HUES6 (cell line): ENCODE measurements at regions not wholly inside any gene's neighbourhood (a gene's known extent, or its start where the extent isn't known, plus 50 kb on each side); places are given as distances from the start of the nearest gene placed in this dataset.

Experiments
- H3K27ac ChIP-seq: 2 replicates; pipeline ENCODE4 v1.7.0; 2013; ENCODE audit warnings: low read depth, mild to moderate bottlenecking, low read length, inconsistent platforms
- H3K27me3 ChIP-seq: 2 replicates; pipeline ENCODE4 v1.6.1; 2013; ENCODE audit warnings: low read length; ENCODE audit not compliant: control insufficient read depth, insufficient read depth
- H3K36me3 ChIP-seq: 2 replicates; pipeline ENCODE4 v1.6.1; 2013; ENCODE audit warnings: low read length; ENCODE audit not compliant: control insufficient read depth, insufficient read depth
- H3K4me1 ChIP-seq: 2 replicates; pipeline ENCODE4 v1.6.1; 2013; ENCODE audit warnings: low read length; ENCODE audit not compliant: control insufficient read depth, insufficient read depth
- H3K4me3 ChIP-seq: 2 replicates; pipeline ENCODE4 v1.5.1; 2013; ENCODE audit warnings: low read depth, low read length
- H3K9ac ChIP-seq: one replicate; pipeline ENCODE4 v1.6.1; 2013; ENCODE audit warnings: mild to moderate bottlenecking, low read length
- H3K9me3 ChIP-seq: 2 replicates; pipeline ENCODE4 v1.6.1; 2013; ENCODE audit warnings: low read depth, low read length; ENCODE audit not compliant: control insufficient read depth, insufficient read depth

DNA sequence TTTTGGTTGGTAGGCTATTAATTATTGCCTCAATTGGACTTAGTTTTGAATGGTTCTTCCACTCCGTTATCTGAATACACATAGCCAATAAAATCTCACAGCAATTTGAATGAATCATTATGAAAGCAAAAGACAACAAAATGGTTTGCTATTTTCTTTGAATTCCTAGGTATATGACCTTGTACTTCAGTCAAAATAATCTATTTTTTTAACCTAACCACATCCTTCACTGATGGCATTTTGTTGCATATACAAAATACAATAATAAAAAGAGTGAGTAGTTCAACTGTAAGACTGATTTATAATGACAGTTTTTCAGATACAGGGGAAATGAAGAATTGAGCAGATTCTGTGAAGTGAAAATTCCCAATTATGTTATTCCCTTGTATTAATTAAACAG lies 433.1 kb downstream of the HTR7 start:
- Histone ChIP-seq H3K36me3 (no peaks in the 10 kb centered on the region), H3K9ac (no peak overlapping the region), H3K4me3 (no peak overlapping the region)

DNA sequence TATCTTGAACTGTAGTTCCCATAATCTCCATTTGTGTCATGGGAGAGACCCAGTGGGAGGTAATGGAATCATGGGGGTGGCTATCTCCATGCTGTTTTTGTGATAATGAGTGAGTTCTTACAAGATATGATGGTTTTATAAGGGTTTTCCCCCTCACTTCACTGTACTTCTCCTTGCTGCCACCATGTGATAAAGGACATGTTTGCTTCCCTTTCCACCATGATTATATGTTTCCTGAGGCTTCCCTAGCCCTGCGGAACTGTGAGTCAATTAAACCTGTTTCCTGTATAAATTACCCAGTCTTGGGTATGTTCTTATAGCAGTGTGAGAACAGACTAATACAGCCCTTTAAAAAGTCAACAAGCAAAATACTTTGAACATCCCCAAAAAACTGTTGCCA lies 427.7 kb downstream of the HTR7 start:
- no peak overlapping the region for H3K4me3 ChIP-seq

More for the DNA sequence above, 433.1 kb downstream of the HTR7 start:
- no peaks in the 10 kb centered on the region for H3K4me1 ChIP-seq
- H3K27ac ChIP-seq = no peak overlapping the region
- no peaks in the 10 kb centered on the region for H3K27me3 ChIP-seq
- no peaks in the 10 kb centered on the region for H3K9me3 ChIP-seq

DNA sequence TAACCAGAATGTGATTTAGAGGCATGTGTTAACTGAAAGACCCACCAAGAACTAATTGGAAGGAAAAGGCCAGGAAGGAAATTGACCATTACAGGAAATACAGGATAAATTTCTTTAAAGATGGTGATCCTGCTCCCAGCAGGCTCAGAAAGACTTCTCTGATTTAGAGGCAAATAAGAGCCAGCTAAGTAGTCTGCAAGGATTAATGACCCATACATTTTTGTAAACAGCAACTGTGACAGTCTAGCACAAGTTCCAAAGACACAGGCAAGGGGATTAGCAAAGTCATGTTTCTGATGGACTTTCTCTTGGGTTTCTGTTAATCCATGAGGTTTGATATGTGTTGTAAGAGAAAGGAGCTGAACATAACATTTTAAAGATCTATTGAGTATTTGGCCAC lies 425.0 kb downstream of the HTR7 start:
- Histone ChIP-seq H3K9ac (no peak overlapping the region), H3K9me3 (no peaks in the 10 kb centered on the region), H3K27ac (no peak overlapping the region), H3K27me3 (no peaks in the 10 kb centered on the region), H3K4me1 (no peaks in the 10 kb centered on the region), H3K36me3 (no peaks in the 10 kb centered on the region), H3K4me3 (no peak overlapping the region)

More for the DNA sequence above, 427.7 kb downstream of the HTR7 start:
- H3K36me3 ChIP-seq = no peaks in the 10 kb centered on the region
- no peaks in the 10 kb centered on the region for H3K9me3 ChIP-seq
- no peaks in the 10 kb centered on the region for H3K4me1 ChIP-seq
- H3K27ac ChIP-seq = no peak overlapping the region
- no peaks in the 10 kb centered on the region for H3K27me3 ChIP-seq
- no peak overlapping the region for H3K9ac ChIP-seq

DNA sequence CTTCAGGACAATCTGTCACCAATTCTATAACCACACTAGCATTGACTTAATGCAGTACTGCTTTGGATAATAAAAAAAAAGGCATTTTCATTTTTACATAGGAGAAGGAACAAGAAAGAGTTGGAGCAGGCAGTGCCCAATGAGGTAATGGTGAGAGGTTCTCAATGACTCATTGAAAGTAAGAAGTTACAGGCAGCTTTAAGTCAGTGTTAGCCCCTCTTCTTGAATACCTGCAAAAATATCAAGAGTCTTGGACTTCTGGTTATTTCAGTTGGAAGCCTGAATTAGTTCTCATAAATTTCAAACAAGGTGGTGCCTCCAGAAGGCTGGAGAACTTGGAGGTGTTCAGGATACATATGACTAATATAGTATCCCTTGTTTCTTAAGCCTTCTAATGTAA lies 422.5 kb downstream of the HTR7 start:
- Histone ChIP-seq H3K36me3 (no peaks in the 10 kb centered on the region), H3K27me3 (no peaks in the 10 kb centered on the region), H3K4me3 (no peak overlapping the region), H3K27ac (no peak overlapping the region), H3K4me1 (no peaks in the 10 kb centered on the region), H3K9me3 (no peaks in the 10 kb centered on the region), H3K9ac (no peak overlapping the region)

DNA sequence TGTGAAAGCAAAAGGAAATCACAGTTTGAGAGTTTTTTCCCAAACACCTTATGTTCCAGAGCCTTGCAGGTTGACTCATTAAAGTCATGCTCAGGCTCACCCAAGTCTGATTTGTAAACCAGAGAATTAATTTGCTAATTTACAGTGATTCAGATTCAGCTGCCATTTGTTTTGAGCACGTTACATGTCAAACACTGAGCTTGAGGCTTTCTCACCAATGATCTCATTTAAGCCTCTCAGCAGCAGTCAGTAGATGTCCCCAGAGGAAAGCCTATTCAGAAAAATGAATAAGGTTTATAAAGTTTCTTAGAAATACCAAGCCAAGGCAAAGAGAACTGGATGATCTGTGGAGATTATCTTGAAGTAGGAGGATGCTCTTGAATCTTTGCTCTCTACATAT lies 420.4 kb downstream of the HTR7 start:
- H3K4me1 ChIP-seq = no peaks in the 10 kb centered on the region
- H3K36me3 ChIP-seq = no peaks in the 10 kb centered on the region
- H3K9me3 ChIP-seq = peaks cover 7% of the 10 kb centered on the region; the same call in 1 of the 2 replicates
- H3K27me3 ChIP-seq = no peaks in the 10 kb centered on the region
- H3K4me3 ChIP-seq = no peak overlapping the region
- H3K27ac ChIP-seq = no peak overlapping the region
- H3K9ac ChIP-seq = no peak overlapping the region

DNA sequence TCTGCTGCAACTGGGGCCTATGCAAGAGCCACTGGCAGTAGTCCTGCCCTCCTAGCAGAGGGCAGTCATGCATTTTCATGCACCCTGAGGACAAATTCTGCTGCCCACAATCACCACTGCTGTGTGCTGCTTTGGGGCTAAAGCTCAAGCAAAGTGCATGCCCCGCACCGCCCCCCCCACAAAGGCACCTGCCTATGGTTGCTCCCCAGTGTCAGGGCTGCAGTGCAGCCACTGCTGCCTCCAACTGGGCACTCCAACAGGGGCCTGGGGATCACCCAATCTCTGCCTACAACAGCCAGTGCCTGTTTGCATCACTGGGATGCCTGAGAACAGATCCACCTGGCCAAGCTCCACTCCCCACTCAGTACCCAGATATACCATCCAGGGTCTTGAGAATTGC lies 417.0 kb downstream of the HTR7 start:
- H3K27ac ChIP-seq = no peak overlapping the region
- H3K9ac ChIP-seq = no peak overlapping the region
- peaks cover 12% of the 10 kb centered on the region; the same call in 1 of the 2 replicates for H3K9me3 ChIP-seq
- H3K4me3 ChIP-seq = no peak overlapping the region
- no peaks in the 10 kb centered on the region for H3K4me1 ChIP-seq
- H3K27me3 ChIP-seq = no peaks in the 10 kb centered on the region
- H3K36me3 ChIP-seq = no peaks in the 10 kb centered on the region

DNA sequence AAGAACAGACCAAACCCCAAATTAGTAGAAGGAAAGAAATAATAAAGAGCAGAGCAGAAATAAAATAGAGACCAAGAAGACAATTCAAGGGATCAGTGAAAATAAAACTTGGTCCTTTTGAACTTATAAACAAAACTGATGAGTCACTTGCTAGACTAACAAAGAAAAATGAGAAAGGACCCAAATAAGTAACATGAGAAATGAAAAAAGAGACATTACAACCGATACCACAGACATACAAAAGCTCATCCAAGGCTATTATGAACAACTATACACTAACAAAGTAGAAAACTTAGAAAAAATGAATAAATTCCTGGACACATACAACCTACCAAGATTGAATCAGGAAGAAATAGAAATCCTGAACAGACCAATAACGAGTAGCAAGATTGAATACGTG lies 414.5 kb downstream of the HTR7 start:
- Histone ChIP-seq H3K4me3 (no peak overlapping the region), H3K27ac (no peak overlapping the region), H3K9ac (no peak overlapping the region), H3K9me3 (peaks cover 12% of the 10 kb centered on the region; the same call in 1 of the 2 replicates), H3K27me3 (no peaks in the 10 kb centered on the region), H3K36me3 (no peaks in the 10 kb centered on the region), H3K4me1 (no peaks in the 10 kb centered on the region)

DNA sequence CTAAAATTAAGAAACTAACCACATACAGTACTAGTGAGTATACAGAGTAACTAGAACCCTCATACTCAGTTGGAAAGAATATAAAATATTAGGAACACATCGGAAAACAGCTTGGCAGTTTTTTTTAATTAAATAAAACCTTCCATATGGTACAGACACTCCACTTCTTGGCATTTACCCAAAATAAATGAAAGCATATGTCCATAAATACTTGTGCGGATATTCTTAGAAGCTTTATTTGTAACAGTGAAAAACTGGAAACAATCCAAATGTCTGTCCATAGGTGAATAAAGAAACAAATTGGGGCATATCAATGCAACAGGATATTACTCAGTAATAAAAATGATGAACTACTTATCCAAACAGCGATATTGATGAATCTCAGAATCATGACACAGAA lies 410.0 kb downstream of the HTR7 start:
- Histone ChIP-seq H3K4me3 (no peak overlapping the region), H3K9me3 (peaks cover 5% of the 10 kb centered on the region; the same call in 1 of the 2 replicates), H3K9ac (no peak overlapping the region), H3K36me3 (no peaks in the 10 kb centered on the region), H3K27ac (no peak overlapping the region), H3K4me1 (no peaks in the 10 kb centered on the region), H3K27me3 (no peaks in the 10 kb centered on the region)

DNA sequence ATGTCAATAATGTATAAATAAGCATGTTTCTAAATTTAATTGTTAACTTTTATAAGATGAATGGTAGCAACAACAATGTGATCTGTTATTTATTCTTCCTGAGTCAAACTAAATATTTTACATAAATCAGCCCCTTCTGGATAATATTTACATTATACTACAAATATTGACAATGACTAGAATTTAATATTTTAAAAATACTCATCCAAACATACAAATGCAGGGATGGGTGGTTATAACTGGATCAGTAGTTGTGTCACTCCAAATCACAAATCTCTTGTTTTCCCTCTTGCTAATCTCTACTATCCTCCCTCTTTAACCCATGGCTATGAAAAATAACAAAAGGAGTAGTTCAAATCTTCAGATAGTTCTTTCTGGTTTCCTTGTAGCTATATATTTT lies 407.0 kb downstream of the HTR7 start:
- Histone ChIP-seq H3K4me1 (no peaks in the 10 kb centered on the region), H3K9me3 (no peaks in the 10 kb centered on the region), H3K27me3 (no peaks in the 10 kb centered on the region), H3K36me3 (no peaks in the 10 kb centered on the region), H3K27ac (no peak overlapping the region), H3K9ac (no peak overlapping the region), H3K4me3 (no peak overlapping the region)

DNA sequence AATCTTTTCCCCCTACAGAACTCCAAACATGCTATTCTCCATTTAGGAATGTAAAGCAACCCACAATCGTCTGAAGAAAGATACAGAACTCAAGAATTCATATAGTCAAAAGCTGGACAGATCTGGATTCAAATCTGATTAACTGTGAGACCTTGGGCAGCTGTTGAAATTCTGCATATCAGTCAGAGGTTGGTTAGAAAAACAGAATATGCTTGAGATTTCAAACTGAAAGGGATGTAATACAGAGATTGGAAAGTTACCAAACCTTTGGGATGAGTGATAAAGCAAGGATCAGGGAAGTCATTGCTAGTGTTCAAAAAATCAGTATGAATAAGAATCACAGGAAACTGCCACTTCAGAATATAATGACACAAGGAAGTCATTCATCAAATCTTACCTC lies 406.6 kb downstream of the HTR7 start:
- no peak overlapping the region for H3K4me3 ChIP-seq

DNA sequence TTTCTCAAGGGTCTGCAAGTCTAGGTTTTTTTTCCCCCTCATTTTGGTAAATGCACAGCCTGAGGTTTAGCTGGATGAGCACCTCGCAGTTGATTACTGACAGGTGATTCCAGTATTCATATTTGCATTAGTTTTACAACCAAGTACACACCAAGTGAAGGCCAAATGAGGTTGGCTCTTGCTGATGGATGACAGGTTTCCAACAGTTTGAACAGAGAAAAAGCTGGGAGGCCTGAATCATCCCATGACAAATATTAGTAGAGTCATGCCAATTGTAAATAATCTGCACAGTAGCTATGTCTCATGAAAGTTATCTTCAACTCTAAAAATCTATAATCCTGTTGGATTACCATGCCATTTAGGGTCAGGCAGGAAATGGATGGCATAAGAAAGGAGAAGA lies 399.8 kb downstream of the HTR7 start:
- no peak overlapping the region for H3K9ac ChIP-seq
- no peaks in the 10 kb centered on the region for H3K36me3 ChIP-seq
- no peak overlapping the region for H3K27ac ChIP-seq
- no peaks in the 10 kb centered on the region for H3K27me3 ChIP-seq
- H3K4me1 ChIP-seq = peaks cover 4% of the 10 kb centered on the region; the same call in 1 of the 2 replicates
- no peak overlapping the region for H3K4me3 ChIP-seq
- no peaks in the 10 kb centered on the region; the same call in 1 of the 2 replicates for H3K9me3 ChIP-seq

More for the DNA sequence above, 406.6 kb downstream of the HTR7 start:
- H3K27me3 ChIP-seq = no peaks in the 10 kb centered on the region
- H3K27ac ChIP-seq = no peak overlapping the region
- no peaks in the 10 kb centered on the region for H3K4me1 ChIP-seq
- H3K9me3 ChIP-seq = no peaks in the 10 kb centered on the region
- H3K36me3 ChIP-seq = no peaks in the 10 kb centered on the region
- no peak overlapping the region for H3K9ac ChIP-seq

DNA sequence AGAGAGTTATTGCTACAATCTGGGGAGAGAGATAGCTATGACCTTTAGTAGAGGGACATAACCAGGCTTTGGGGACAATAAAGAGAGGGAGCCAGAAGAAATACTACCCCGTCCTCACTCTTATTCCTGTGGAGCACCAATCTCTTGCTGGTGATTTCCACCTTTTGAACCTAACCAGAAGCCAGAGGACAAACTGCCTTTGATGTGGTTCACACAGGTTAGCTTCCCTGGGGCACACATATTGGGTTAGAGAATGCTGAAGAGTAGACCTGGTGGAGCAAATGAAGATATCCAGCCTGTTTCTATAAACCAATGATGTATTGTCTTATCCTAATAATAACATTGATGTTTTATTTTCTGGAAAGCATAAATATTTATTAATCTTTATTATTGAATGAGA lies 399.3 kb downstream of the HTR7 start:
- Histone ChIP-seq H3K4me3 (no peak overlapping the region), H3K9ac (no peak overlapping the region), H3K27ac (no peak overlapping the region), H3K36me3 (no peaks in the 10 kb centered on the region), H3K27me3 (no peaks in the 10 kb centered on the region), H3K4me1 (peaks cover 4% of the 10 kb centered on the region; the same call in 1 of the 2 replicates), H3K9me3 (no peaks in the 10 kb centered on the region; the same call in 1 of the 2 replicates)
